ENCODE measurements at regions not wholly inside any gene's neighbourhood (a gene's known extent, or its start where the extent isn't known, plus 50 kb on each side); places are given as distances from the start of the nearest gene placed in this dataset.
A peak's percentile ranks its signal among the peaks of the same experiment; 100 is the strongest.

- no peaks in the 10 kb centered on the region for H3K9me3 Mint-ChIP-seq
- H3K4me3 Mint-ChIP-seq, result no peak overlapping the region
- H3K27ac Mint-ChIP-seq, result peak overlapping the region; percentile 97
- no peaks in the 10 kb centered on the region for H3K36me3 Mint-ChIP-seq
- peak; percentile 45 for DNase-seq
- intact Hi-C loops (cut with micrococcal nuclease), result no loop called here
- H3K27me3 Mint-ChIP-seq, result no peaks in the 10 kb centered on the region
- POLR2A ChIA-PET, result no interaction called here
- peaks cover 79% of the 10 kb centered on the region for H3K4me1 Mint-ChIP-seq (ENCODE audit: low read depth)
- CTCF ChIA-PET, result no interaction called here
Observed at GRCh38 chr1:25020851-25021590, 90.9 kb upstream of the RUNX3 start.

GRCh38 chr1:25020173-25020845 is 90.2 kb upstream of the RUNX3 start:
- H3K4me1 Mint-ChIP-seq (ENCODE audit: low read depth), result peaks cover 75% of the 10 kb centered on the region
- H3K27ac Mint-ChIP-seq, result peak overlapping the region; percentile 97
- peak overlapping the region; percentile 38 for H3K4me3 Mint-ChIP-seq
- no peaks in the 10 kb centered on the region for H3K36me3 Mint-ChIP-seq
- intact Hi-C loops (cut with micrococcal nuclease), result no loop called here
- H3K27me3 Mint-ChIP-seq, result no peaks in the 10 kb centered on the region
- no peak for DNase-seq
- CTCF ChIA-PET, result no interaction called here
- POLR2A ChIA-PET, result no interaction called here
- H3K9me3 Mint-ChIP-seq, result no peaks in the 10 kb centered on the region

- Mint-ChIP-seq H3K27me3 (no peaks in the 10 kb centered on the region), H3K4me1 (ENCODE audit: low read depth) (peaks cover 67% of the 10 kb centered on the region), H3K9me3 (no peaks in the 10 kb centered on the region), H3K27ac (peak overlapping the region; percentile 97), H3K36me3 (no peaks in the 10 kb centered on the region), H3K4me3 (peak overlapping the region; percentile 38)
- ChIA-PET CTCF (interaction anchor here (1.9 kb wide), 1 partner anchor 17 kb away, joined by 8 read pairs; no protein-coding TSS in a partner anchor), POLR2A (no interaction called here)
- DNase-seq, result no peak
- intact Hi-C loops (cut with micrococcal nuclease), result no loop called here
Observed at GRCh38 chr1:25019337-25020172, 89.5 kb upstream of the RUNX3 start.

- Mint-ChIP-seq H3K4me3 (no peak overlapping the region), H3K27ac (peak overlapping the region; percentile 74), H3K9me3 (no peaks in the 10 kb centered on the region), H3K27me3 (no peaks in the 10 kb centered on the region), H3K4me1 (ENCODE audit: low read depth) (peaks cover 61% of the 10 kb centered on the region), H3K36me3 (no peaks in the 10 kb centered on the region)
- ChIA-PET POLR2A (no interaction called here), CTCF (interaction anchor here (1.9 kb wide), 1 partner anchor 18 kb away, joined by 8 read pairs; no protein-coding TSS in a partner anchor)
- DNase-seq, result no peak
- intact Hi-C loops (cut with micrococcal nuclease), result no loop called here
Observed at GRCh38 chr1:25018943-25019336, 88.9 kb upstream of the RUNX3 start.

GRCh38 chr1:25018110-25018735 is 88.1 kb upstream of the RUNX3 start:
- H3K27me3 Mint-ChIP-seq, result no peaks in the 10 kb centered on the region
- H3K27ac Mint-ChIP-seq, result peak overlapping the region; percentile 76
- H3K36me3 Mint-ChIP-seq, result no peaks in the 10 kb centered on the region
- H3K9me3 Mint-ChIP-seq, result no peaks in the 10 kb centered on the region
- ChIA-PET CTCF (interaction anchor here (1.9 kb wide), 1 partner anchor 19 kb away, joined by 8 read pairs; no protein-coding TSS in a partner anchor), POLR2A (interaction anchor here (0.6 kb wide), 1 partner anchor 231 kb away, joined by 5 read pairs; no protein-coding TSS in a partner anchor)
- intact Hi-C loops (cut with micrococcal nuclease), result no loop called here
- H3K4me3 Mint-ChIP-seq, result no peak overlapping the region
- H3K4me1 Mint-ChIP-seq (ENCODE audit: low read depth), result peaks cover 54% of the 10 kb centered on the region
- DNase-seq, result no peak

GRCh38 chr1:25017436-25018109 is 87.5 kb upstream of the RUNX3 start:
- H3K36me3 Mint-ChIP-seq, result no peaks in the 10 kb centered on the region
- CTCF ChIA-PET, result interaction anchor here (0.8 to 1.9 kb wide), 2 partner anchors 19 to 20 kb away, joined by 3 to 8 read pairs; no protein-coding TSS in a partner anchor
- intact Hi-C loops (cut with micrococcal nuclease), result no loop called here
- peaks cover 49% of the 10 kb centered on the region for H3K4me1 Mint-ChIP-seq (ENCODE audit: low read depth)
- H3K27me3 Mint-ChIP-seq, result no peaks in the 10 kb centered on the region
- DNase-seq, result peak; percentile 47
- peak overlapping the region; percentile 76 for H3K27ac Mint-ChIP-seq
- no peaks in the 10 kb centered on the region for H3K9me3 Mint-ChIP-seq
- POLR2A ChIA-PET, result interaction anchor here (0.6 kb wide), 1 partner anchor 231 kb away, joined by 5 read pairs; no protein-coding TSS in a partner anchor
- H3K4me3 Mint-ChIP-seq, result no peak overlapping the region

GRCh38 chr1:25012966-25013962 is 83.2 kb upstream of the RUNX3 start:
- Mint-ChIP-seq H3K27ac (no peak overlapping the region), H3K4me1 (ENCODE audit: low read depth) (peaks cover 36% of the 10 kb centered on the region), H3K27me3 (no peaks in the 10 kb centered on the region), H3K9me3 (peaks cover 4% of the 10 kb centered on the region), H3K36me3 (no peaks in the 10 kb centered on the region), H3K4me3 (no peak overlapping the region)
- DNase-seq, result no peak
- intact Hi-C loops (cut with micrococcal nuclease), result no loop called here
- ChIA-PET POLR2A (no interaction called here), CTCF (interaction anchor here (2.0 kb wide), 1 partner anchor 24 kb away, joined by 6 read pairs; no protein-coding TSS in a partner anchor)

GRCh38 chr1:25011943-25012638 is 82.0 kb upstream of the RUNX3 start:
- ChIA-PET CTCF (interaction anchor here (1.4 to 2.0 kb wide), 2 partner anchors 21 to 25 kb away, joined by 5 to 6 read pairs; no protein-coding TSS in a partner anchor), POLR2A (no interaction called here)
- Mint-ChIP-seq H3K9me3 (peaks cover 4% of the 10 kb centered on the region), H3K27me3 (no peaks in the 10 kb centered on the region), H3K27ac (no peak overlapping the region), H3K4me3 (no peak overlapping the region), H3K4me1 (ENCODE audit: low read depth) (peaks cover 36% of the 10 kb centered on the region), H3K36me3 (no peaks in the 10 kb centered on the region)
- intact Hi-C loops (cut with micrococcal nuclease), result no loop called here
- DNase-seq, result no peak

- intact Hi-C loops (cut with micrococcal nuclease), result no loop called here
- CTCF ChIA-PET, result interaction anchor here (0.8 to 2.0 kb wide), 4 partner anchors 22 to 84 kb away, joined by 3 to 6 read pairs (median 5); no protein-coding TSS in a partner anchor
- Mint-ChIP-seq H3K4me1 (ENCODE audit: low read depth) (peaks cover 44% of the 10 kb centered on the region), H3K27ac (no peak overlapping the region), H3K9me3 (peaks cover 4% of the 10 kb centered on the region), H3K27me3 (no peaks in the 10 kb centered on the region), H3K36me3 (no peaks in the 10 kb centered on the region), H3K4me3 (no peak overlapping the region)
- POLR2A ChIA-PET, result no interaction called here
- no peak for DNase-seq
Observed at GRCh38 chr1:25011275-25011674, 81.2 kb upstream of the RUNX3 start.

- DNase-seq, result peak; percentile 82
- Mint-ChIP-seq H3K36me3 (no peaks in the 10 kb centered on the region), H3K4me1 (ENCODE audit: low read depth) (peaks cover 45% of the 10 kb centered on the region), H3K27ac (peak overlapping the region; percentile 49), H3K9me3 (peaks cover 4% of the 10 kb centered on the region), H3K27me3 (no peaks in the 10 kb centered on the region), H3K4me3 (peak overlapping the region; percentile 23)
- ChIA-PET CTCF (interaction anchor here (0.6 to 1.3 kb wide), 2 partner anchors 27 to 77 kb away, joined by 3 read pairs; no protein-coding TSS in a partner anchor), POLR2A (interaction anchor here (0.6 to 1.5 kb wide), 4 partner anchors 12 to 38 kb away, joined by 3 to 7 read pairs (median 3); no protein-coding TSS in a partner anchor)
- intact Hi-C loops (cut with micrococcal nuclease), result no loop called here
Observed at GRCh38 chr1:25009671-25010262, 79.7 kb upstream of the RUNX3 start.

All from activated CD4-positive, alpha-beta memory T cell treated with anti-CD3 and anti-CD28 coated beads for 36 hours (primary cell).